Left renal pelvis (tissue), 4 donors: ENCODE measurements at regions not wholly inside any gene's neighbourhood (a gene's known extent, or its start where the extent isn't known, plus 50 kb on each side); places are given as distances from the start of the nearest gene placed in this dataset.

Source experiments
- DNase-seq, 4 donors: peaks; one replicate each; pipeline ENCODE4 v3.0.0-alpha.2; 2013; ENCODE audit warnings: low read depth in 4 of 4, low spot score in 3 of 4

DNA sequence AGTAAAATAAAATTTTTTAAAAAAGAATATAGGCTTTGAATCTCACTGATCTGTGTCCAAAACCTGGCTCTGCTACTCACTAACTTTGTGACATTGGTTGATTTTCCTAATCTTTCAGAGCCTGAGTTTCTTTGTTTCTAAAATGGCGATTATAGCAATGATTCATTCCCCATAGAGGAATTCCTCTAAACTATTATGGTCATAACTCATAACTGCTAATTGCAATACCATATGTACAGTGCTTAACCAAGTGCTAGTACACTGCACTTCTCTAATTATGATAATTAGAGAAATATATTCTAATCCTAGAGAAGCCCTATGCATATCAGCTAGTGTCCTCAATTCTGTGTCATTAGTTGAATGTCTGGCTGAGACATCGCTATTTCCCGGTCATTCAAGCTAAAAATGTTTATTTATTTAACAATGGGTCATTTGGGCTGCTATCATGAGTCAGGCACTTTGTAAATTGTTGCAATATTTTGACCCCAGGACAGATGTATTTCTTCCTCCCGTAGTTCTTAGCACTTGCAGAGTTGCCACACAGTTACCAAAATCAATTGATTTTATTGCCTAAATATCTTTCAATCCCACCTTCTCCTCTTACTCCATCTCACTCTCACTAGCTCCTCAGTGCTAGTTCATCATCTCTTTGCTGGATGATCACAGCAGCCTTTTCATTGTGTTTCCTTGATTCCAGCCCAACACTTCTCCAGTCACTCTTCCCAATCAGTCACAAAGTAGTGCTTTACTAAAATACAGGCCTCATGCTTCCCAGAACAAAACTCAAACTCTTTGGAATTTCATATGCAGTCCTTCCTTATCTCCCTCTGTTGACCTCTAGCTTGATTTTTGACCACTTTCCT is 200.9 kb upstream of the PAPPA start:
- DNase-seq, result no peak

- no peak for DNase-seq
Observed at GRCh38 chr9:115956371-115956770, 197.2 kb upstream of the PAPPA start.

DNA sequence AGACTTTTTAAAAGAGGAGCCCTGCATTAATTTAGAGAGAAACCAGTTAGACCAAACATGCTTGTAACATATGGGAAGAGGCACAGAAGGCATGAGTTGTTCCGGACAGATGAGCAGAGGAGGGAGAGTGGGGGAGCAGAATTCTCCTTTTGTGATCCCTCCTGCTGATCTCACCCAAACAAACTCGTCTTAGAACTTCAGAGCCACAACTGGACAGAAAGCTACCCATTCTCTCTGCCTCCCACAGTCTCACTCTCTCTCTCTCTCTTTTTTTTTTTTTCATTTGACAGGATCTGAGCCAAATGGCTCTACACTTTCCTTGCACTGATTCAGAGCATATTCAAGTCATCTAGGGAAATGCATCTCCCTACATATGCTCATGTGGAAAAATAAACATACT is 196.0 kb upstream of the PAPPA start:
- no peak for DNase-seq

DNA sequence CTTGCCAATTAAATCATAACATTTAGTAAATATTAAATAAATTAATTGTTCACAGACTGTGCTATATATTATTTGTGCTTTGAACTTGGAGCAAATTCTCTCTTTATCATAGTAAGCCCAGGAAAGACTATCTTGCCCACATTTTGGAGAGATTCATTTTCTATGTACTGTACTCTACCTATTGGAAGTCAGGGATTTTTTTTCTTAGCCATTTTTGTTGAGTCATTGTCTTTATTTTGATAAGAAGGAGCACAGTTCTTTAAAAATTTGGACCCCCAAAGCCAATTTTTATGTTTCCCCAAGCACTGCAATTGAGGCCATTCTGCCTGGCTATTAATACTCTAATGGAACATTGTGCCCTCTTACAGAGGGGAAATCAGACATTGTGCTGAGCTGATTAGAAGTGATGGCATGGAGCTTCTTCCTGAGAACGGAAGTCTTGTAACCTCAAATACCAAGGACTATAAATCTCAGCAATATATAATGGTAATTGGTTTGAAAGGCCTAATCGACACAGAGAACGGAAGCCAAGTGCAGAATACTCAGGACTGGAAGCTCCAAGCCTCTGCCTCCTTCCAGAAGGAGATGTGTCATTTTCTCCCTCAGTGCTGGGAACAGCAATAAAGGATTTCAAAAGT is 188.8 kb upstream of the PAPPA start:
- no peak for DNase-seq

DNA sequence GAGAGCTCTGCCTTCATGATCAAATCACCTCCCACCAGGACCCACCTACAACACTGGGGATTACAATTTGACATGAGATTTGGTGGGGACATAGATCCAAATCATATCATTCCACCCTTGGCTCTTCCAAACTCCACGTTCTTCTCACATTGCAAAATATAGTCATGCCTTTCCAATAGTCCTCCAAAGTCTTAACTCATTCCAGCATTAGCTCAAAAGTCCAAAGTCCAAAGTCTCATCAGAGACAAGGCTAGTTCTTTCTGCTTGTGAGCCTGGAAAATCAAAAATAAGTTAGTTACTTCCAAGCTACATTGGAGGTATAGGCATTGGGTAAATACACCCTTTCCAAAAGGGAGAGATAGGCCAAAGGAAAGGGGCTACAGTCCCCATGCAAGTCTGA is 186.9 kb upstream of the PAPPA start:
- DNase-seq, result no peak

GRCh38 chr9:115969096-115969495 is 184.5 kb upstream of the PAPPA start:
- DNase-seq, result no peak

DNA sequence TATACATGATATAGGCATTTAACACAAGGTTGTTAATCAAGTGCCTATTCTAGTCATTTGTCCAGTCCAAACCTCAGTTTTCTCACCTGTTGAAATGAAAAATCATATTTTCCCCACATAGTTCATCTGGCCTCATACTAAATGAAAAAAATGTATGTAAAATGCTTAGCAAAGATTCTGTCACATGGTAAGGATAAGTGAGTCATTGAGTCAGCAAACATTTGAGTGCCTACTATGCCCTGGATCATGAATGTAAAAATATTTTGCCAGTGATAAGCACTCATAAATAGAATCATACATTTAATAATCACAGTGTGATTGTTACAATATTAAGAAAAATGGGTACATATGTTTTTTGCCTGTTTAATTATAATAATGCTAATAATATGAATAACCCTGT is 181.2 kb upstream of the PAPPA start:
- DNase-seq, result no peak

GRCh38 chr9:115972843-115973595 is 180.6 kb upstream of the PAPPA start:
- DNase-seq, result no peak

DNA sequence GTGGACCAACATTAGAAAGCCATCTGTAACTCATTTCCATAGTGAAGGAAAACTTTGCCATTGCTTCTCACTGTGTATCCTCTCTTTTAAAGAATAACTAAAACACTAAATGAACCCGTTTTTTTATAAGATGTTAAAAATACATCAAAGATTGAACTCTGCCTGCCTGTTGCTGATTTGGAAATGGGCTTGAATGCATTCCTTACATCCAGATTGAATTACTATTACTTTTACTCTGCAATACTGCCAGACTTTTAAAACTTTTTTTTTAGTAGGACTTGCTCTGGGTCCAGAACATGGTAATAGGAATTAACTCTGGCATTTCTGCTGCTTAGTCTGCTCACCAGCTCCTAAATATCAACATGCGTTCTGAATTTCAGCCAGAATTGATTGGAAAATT is 176.8 kb upstream of the PAPPA start:
- no peak for DNase-seq

DNA sequence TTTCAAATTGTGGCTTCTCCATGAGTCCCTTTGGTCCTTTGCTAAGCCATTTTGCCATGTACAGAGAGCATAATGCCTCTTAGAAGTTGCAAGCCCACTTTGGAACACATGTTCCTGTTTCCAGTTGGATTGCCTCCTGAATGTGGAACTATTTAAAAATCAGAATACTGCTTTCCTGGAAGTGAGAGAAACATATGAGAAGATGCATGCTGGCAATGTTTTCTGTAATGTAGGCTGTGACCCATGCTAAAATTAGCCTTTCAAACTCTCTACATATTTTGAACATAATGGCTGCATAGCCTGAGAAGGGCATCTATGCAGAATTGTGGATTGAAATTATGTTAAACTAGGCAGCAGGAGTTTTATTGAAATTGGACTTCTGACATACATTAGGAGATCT is 175.5 kb upstream of the PAPPA start:
- DNase-seq, result no peak

DNA sequence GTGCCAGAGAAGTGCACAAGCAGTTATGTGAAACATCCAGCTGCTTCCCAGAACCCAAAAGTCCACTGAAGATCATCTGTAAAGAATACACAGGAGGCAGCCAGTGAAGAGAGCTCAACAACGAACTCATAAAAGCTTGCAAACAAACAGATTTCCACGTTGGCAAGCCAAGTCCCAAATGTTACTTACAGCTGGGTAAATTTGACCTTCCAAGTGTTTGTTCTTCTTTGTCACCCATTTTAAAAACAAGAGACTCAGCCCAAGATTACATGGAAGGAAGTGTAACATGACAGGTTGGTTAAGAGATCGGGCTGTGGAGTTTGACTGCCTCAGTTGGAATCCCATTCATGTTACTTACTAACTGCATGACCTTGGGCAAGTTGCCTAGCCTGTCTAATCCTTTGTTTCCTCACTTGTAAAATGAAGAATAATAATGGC is 174.9 kb upstream of the PAPPA start:
- DNase-seq, result no peak

GRCh38 chr9:115980054-115980453 is 173.5 kb upstream of the PAPPA start:
- no peak for DNase-seq

DNA sequence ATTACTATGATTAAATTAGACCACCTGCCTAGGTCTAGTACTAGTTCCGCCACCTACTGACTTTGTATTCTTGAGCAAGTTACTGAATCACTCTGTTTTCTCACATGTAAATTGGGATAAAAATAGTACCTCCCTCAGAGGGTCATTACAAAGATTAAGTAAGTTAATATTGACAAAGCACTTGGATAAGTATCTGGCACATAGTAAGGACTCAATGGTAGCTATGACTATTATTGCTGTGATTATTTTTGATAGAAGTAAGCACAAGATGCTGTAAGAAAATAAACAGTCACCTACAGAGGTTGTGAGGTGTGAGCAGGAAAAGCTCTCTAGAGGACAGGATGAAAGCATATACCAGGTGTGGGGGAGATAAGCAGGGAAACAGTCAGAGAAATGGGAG is 173.1 kb upstream of the PAPPA start:
- no peak for DNase-seq

GRCh38 chr9:115980976-115981375 is 172.6 kb upstream of the PAPPA start:
- DNase-seq, result no peak

- DNase-seq, result no peak
Observed at GRCh38 chr9:115983366-115983765, 170.2 kb upstream of the PAPPA start.

- DNase-seq, result no peak
Observed at GRCh38 chr9:115985657-115986056, 167.9 kb upstream of the PAPPA start.

DNA sequence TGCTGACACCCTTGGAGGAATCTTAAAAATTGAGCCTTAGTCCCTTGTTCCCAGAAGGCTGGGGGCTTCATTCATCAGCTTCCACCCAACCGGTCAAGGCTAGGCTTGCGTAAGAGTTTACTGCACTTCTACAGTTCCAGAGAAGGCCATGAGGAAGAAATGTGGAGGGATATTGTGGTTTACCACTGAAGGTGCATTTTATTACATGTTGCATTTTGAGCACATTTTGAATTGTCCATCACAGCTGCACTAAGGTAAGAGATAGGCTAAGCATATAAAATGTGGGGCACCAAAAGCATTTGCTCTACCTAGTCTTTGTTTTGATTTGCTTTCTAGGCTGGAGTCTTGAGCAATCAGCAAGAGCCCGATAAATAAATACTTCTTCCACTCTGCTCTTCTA is 167.1 kb upstream of the PAPPA start:
- no peak for DNase-seq

DNA sequence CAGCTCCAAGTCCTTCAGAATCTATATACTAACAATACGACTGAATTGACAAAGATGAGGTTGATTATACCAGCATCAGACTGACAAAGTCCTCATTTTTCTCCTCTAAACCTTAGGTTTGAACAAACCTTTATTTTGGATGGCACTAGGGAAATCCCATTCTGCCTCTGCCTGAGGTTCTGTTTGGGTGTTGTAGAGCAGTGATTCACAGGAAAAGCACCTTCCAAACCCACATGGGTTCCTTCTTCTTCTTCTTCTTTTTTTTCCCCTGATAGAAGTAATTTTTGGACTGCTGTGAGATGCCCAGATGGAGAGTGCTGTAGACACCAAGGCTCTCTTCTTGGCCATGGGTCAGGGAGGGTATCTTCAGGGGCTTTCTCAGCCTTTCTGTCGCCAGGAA is 164.9 kb upstream of the PAPPA start:
- no peak for DNase-seq

GRCh38 chr9:115989831-115990230 is 163.8 kb upstream of the PAPPA start:
- DNase-seq, result no peak

DNA sequence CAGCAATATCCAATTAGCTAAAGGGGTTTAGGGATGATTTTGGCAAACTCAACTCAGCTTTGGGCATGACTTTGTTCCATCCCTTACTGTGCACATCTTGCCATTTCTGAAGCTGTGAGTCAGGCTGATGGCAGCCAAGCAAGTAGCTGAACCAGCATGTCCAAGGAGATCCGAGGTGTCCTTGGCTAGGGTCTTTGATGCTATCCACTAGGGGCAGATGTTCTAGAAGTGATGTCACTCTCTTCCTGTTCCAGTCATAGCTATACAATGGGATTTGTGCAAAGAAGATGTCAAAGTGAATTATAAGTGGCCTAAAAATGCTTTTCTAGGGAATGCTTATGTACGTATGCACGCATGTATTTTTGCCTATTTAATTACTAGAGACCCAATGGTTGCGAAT is 160.8 kb upstream of the PAPPA start:
- no peak for DNase-seq

GRCh38 chr9:115997923-115998322 is 155.7 kb upstream of the PAPPA start:
- no peak for DNase-seq

GRCh38 chr9:115998666-115999065 is 154.9 kb upstream of the PAPPA start:
- DNase-seq, result no peak
